Activated effector memory CD4-positive, alpha-beta T cell treated with anti-CD3 and anti-CD28 coated beads, Interleukin-2, amount 50 U/mL, for 16 hours (primary cell): ENCODE measurements at regions not wholly inside any gene's neighbourhood (a gene's known extent, or its start where the extent isn't known, plus 50 kb on each side); places are given as distances from the start of the nearest gene placed in this dataset.
"Not testable (repeated sequence)": the region's sequence is repeated elsewhere in the genome, so short reads cannot be mapped to it uniquely, and the experiment has no call there.

Experiments used
- DNase-seq: peaks from one replicate; pipeline ENCODE4 v3.0.0-alpha.2; 2020

- no peak for DNase-seq
These were observed 105.1 kb downstream of the MED10 start for GRCh38 chr5:6273090-6273735.

- no peak for DNase-seq
These were observed 108.4 kb downstream of the MED10 start for GRCh38 chr5:6269925-6270324.

- no peak for DNase-seq
These were observed 111.6 kb downstream of the MED10 start for GRCh38 chr5:6266671-6267197.

GRCh38 chr5:6264394-6264793 is 114.0 kb downstream of the MED10 start:
- DNase-seq: no peak

- DNase-seq: no peak
These were observed 115.5 kb downstream of the MED10 start for GRCh38 chr5:6262651-6263363.

- DNase-seq: no peak
These were observed 116.7 kb downstream of the MED10 start for GRCh38 chr5:6261668-6262067.

DNA sequence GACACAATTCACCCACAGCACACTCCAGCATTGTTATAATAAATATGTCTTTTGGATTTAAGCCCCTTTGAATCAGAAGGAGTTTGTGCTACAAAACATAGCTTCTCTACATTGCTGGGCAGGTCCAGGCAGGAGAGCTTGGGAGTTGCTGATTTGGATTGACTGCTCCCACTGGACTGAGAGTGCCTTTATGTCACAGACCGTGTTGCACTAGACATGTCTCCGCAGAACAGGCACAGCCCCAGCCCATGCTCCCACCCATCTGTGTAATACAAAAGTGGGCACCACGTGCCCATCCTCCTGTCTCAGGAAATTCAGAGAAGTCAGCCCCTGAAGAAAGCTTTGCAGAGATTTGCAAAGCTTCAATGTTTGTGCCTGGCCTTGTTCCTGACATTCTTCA is 117.1 kb downstream of the MED10 start:
- no peak for DNase-seq

DNA sequence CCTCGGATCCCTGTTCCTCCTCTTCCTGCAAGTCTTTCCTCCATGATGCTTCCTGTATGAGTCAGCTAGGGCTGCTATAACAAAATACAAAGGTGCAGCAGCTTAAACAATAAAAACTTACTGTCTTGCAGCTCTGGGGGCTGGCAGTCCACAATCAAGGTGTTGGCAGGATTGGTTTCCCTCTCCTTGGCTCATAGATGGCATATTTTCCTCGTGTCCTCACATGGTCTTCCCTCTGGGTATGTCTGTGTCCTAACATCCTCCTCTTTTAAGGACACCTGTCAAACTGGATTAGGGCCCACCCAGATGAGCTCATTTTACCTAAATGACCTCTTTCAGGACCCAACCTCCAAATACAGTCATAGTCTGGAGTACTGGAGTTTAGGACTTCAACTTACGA is 117.5 kb downstream of the MED10 start:
- DNase-seq: no peak

DNA sequence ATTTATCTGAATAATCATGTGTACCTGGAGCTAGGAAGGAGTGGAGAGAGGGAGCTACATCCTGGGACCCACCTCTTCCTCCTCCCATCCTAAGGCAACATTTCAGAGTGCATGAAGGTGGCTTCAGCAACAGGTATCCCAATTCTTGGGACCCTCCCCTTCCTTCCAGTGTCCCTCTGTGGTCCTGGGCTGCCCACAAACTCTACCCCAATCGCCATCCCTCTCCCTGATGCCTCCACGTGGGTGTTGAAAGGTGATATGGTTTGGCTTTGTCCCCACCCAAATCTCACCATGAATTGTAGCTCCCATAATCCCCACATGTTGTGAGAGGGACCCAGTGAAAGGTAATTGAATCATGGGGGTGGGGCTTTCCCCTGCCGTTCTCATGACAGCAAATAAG is 121.4 kb downstream of the MED10 start:
- no peak for DNase-seq

DNA sequence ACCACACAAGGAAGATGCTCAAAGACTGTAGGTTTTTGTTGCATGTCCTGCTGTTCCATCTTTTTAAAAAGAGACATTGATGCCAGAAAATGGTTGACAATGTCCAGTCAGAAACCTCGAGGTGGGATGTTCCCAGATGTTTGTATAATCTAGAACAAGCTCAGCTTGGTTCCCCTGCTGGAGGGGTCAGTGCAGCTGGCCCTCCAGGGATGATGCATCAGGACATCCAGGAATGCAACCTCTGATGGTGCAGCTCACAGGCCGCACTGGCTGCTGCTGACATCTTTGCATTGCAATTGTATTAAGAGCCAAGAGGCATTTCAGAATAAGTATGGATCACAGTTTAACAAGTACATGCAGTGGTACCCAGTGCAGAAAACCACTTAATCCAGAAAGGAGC is 122.4 kb downstream of the MED10 start:
- no peak for DNase-seq

DNA sequence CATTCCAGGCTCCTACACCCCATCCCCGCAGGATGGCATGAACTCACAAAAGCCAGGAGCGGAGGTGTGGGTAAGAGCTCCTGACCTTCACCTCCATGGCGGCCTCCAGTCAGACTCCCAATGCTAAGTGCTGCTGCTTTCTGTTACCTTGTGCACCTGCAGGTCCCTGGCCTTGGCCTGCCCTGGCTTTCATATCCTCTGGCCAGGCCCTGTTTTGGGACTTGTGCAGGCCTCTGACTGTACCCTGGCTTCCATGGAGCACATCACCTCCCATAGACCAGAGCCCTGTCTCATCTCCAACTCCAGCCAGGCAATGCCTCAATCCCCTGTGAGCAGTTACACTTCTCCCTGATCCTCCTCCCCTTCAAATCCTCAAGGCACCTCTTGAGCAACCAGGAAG is 124.5 kb downstream of the MED10 start:
- no peak for DNase-seq

DNA sequence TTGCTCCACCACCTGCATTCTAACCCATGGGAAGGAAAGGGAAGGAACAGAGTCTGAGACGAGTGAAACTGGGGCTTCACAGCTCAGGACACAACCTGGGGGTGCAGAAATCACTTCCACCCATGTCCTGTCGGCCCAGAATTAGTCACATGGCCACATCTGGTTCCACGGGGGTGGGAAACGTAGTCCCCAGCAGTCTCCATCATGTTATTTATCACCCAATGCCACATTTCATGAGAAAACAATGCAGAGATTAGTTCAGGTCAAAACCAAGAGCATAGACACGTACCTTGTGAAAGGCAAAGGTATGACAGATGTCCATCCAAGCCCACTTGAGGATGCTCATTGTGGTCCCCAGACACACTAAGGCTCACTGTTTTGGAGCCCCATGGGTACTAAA is 125.1 kb downstream of the MED10 start:
- no peak for DNase-seq

- no peak for DNase-seq
These were observed 125.8 kb downstream of the MED10 start for GRCh38 chr5:6252581-6252980.

- no peak for DNase-seq
These were observed 126.7 kb downstream of the MED10 start for GRCh38 chr5:6251565-6252102.

DNA sequence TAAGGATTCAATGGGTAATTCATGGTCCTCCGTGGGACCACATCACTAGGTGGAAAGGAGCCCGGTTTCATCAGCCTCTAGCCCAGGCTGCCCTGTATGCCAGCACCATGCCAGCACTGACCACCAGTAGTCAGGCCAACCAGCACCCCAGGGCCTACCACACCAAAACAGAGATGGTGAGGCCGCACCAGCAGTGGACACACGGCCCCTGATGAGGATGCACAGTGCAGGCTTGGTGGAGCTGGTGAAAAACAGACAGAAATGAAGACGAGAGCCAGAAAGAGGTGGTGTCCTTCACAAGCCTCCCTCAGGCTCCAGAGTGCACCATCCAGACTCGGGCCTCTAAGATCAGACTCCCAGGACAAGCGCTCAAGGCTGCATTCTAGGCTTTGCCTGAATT is 128.2 kb downstream of the MED10 start:
- no peak for DNase-seq

- no peak for DNase-seq
These were observed 130.2 kb downstream of the MED10 start for GRCh38 chr5:6248132-6248531.

DNA sequence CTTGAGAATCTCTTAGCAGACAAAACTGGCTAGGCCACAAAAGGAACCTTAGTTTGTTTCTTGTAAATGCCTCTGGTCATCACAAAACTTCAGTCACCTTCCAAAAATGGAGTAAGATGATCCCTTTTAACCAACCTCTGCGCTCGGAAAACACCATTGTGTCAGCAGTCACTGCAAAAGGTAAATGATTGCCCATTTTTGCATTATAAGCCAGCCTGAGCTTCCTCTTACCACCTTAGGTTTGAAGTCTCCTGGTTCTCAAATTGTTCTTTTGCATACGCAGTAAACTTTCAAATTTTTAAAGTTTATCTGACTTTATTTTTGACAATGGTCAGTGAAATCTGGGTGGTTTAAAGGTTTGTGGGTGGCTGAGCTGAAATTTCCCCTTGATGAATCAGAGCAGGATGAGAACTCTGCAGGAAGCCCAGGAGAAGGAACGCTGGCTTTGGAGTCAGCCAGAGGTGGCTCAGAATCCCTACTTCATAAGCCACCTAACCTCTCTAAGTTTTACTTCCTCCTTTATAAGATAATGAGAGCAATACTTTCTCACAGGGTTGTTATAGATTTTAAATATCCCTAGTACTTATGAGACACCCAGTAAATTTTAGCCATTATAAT is 131.4 kb downstream of the MED10 start:
- DNase-seq: no peak

- DNase-seq: no peak
These were observed 134.0 kb downstream of the MED10 start for GRCh38 chr5:6244339-6244714.

DNA sequence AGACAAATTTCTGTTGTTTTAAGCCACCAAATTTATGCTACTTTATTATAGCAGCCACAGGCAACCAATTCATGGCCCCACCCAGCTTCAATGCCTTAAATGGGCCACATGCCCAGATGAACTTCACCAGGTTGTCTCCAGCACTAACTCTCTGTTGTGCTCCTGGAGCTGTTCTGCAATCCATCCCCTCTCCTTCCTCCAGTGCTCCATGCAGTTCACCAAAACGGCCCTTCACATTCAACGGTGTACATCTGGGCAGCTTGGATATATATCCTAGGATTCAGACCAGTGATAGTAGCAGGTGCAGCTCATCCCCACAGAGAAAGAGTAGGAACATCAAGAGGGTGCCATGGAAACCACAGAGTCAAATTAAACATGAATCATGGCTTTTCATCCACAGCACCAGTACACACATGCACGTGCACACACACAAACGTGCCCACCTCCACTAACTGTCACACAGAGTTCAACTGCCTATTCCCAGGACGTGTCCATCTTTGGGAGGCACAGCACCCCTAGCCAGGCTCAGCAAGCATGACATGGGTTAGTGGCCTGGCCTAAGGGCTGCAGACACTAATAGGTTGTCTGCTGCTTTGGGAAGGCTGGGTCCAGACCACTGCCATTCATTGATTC is 134.5 kb downstream of the MED10 start:
- no peak for DNase-seq

DNA sequence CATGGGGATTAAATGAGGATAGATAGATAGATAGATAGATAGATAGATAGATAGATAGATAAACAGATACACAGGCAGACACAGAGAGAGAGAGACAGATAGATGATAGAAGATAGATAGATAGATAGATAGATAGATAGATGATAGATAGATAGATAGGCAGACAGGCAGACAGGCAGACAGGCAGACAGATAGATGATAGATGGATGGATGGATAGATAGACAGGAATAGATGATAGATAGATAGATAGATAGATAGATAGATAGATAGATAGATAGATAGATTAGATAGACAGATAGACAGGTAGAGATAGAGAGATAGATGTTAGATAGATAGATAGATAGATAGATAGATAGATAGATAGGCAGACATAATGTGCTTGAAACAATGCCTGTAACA is 137.3 kb downstream of the MED10 start:
- DNase-seq: not testable (repeated sequence)

- no peak for DNase-seq
These were observed 141.4 kb downstream of the MED10 start for GRCh38 chr5:6236858-6237481.

GRCh38 chr5:6236170-6236793 is 142.1 kb downstream of the MED10 start:
- no peak for DNase-seq

DNA sequence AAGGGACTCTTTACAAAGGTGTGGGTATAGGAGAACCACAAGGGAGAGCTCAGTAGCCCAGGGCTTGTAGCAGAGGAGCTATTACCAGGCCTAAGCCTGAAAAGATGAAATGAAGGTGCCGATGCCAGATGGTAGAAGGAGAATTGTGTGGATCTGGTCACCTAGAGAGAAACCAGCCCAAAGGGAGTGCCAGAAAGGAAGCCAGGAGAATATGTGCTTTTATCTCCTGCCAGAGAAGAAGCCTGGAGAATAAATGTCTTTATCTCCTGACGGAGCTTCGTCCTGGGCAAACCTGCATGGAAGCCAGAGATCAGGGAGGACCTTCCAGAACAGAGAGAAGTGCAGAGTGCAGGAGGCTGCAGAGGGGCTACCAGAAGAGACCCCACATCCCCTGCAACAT is 142.6 kb downstream of the MED10 start:
- DNase-seq: no peak
